ENCODE measurements at regions not wholly inside any gene's neighbourhood (a gene's known extent, or its start where the extent isn't known, plus 50 kb on each side); places are given as distances from the start of the nearest gene placed in this dataset.

- no peak for TF ChIP-seq CTCF (IDR thresholded peaks at IDR 0.05; ENCODE audit: low read length)
- no peak for TF ChIP-seq EZH2 (IDR thresholded peaks at IDR 0.05; ENCODE audit: borderline replicate concordance, low read length)
Observed at GRCh38 chr9:109907400-109907799, 127.4 kb downstream of the PALM2AKAP2 start.
